GM23338 (cell line): ENCODE measurements at regions not wholly inside any gene's neighbourhood (a gene's known extent, or its start where the extent isn't known, plus 50 kb on each side); places are given as distances from the start of the nearest gene placed in this dataset.

Experiments
- ATAC-seq: fragments of 200-7000 bp; cut with Tn5 transposase; 3 replicates; pipeline ENCODE4 v1.9.1; 2020
- DNase-seq: peaks from one replicate; pipeline ENCODE4 v3.0.0-alpha.2; 2015; ENCODE audit warnings: low spot score
- H2AFZ ChIP-seq: fragments of 200-600 bp; sonication (generic); 2 replicates; pipeline ENCODE4 v1.8.0; 2016; ENCODE audit warnings: antibody characterized with exemption, mild to moderate bottlenecking, moderate library complexity
- H3F3A ChIP-seq: fragments of 200-600 bp; sonication (generic); replicated peaks from 2 replicates; pipeline ENCODE4 v1.8.0; 2017; ENCODE audit warnings: antibody characterized with exemption, mixed run types, low read depth
- H3K27ac ChIP-seq: fragments of 200-600 bp; sonication (generic); 2 replicates; pipeline ENCODE4 v1.6.1; 2016; ENCODE audit warnings: low read depth
- H3K27me3 ChIP-seq: fragments of 200-600 bp; sonication (generic); 2 replicates; pipeline ENCODE4 v1.8.0; 2016; ENCODE audit warnings: mild to moderate bottlenecking, mixed run types, moderate library complexity; ENCODE audit not compliant: insufficient read depth
- H3K36me3 ChIP-seq: fragments of 200-600 bp; sonication (generic); 2 replicates; pipeline ENCODE4 v1.8.0; 2016; ENCODE audit warnings: mild to moderate bottlenecking; ENCODE audit not compliant: insufficient read depth
- H3K4me1 ChIP-seq: fragments of 200-600 bp; sonication (generic); 2 replicates; pipeline ENCODE4 v1.8.0; 2016; ENCODE audit warnings: mild to moderate bottlenecking, moderate library complexity; ENCODE audit not compliant: insufficient read depth
- H3K4me2 ChIP-seq: fragments of 200-600 bp; sonication (generic); 2 replicates; pipeline ENCODE4 v1.7.1; 2017; ENCODE audit warnings: mixed run types
- H3K4me3 ChIP-seq: fragments of 200-600 bp; sonication (generic); 2 replicates; pipeline ENCODE4 v1.6.1; 2016; ENCODE audit warnings: mixed run types
- H3K79me2 ChIP-seq: fragments of 200-600 bp; sonication (generic); replicated peaks from 2 replicates; pipeline ENCODE4 v1.8.0; 2017; ENCODE audit warnings: mild to moderate bottlenecking; ENCODE audit not compliant: insufficient read depth
- H3K9me2 ChIP-seq: fragments of 200-600 bp; sonication (generic); 2 replicates; pipeline ENCODE4 v1.8.0; 2017; ENCODE audit not compliant: insufficient read depth
- H4K20me1 ChIP-seq: fragments of 200-600 bp; sonication (generic); replicated peaks from 2 replicates; pipeline ENCODE4 v1.8.0; 2017; ENCODE audit warnings: mild to moderate bottlenecking; ENCODE audit not compliant: insufficient read depth
- H3K27ac Mint-ChIP-seq: 2 replicates; pipeline ENCODE4 v1.8.0; 2020; ENCODE audit warnings: inconsistent platforms, mild to moderate bottlenecking, moderate library complexity, mixed read lengths
- H3K27me3 Mint-ChIP-seq: 3 replicates; pipeline ENCODE4 v1.8.0; 2022; ENCODE audit warnings: low read depth, mild to moderate bottlenecking, moderate library complexity, mixed read lengths, inconsistent platforms; ENCODE audit not compliant: insufficient read depth, poor library complexity
- H3K36me3 Mint-ChIP-seq: 3 replicates; pipeline ENCODE4 v1.8.0; 2021; ENCODE audit warnings: low read depth, mild to moderate bottlenecking, inconsistent platforms, moderate library complexity, mixed read lengths
- H3K4me1 Mint-ChIP-seq: 3 replicates; pipeline ENCODE4 v1.8.0; 2020; ENCODE audit warnings: mild to moderate bottlenecking, inconsistent platforms, mixed read lengths
- H3K4me3 Mint-ChIP-seq: 3 replicates; pipeline ENCODE4 v1.8.0; 2021; ENCODE audit warnings: moderate library complexity, mild to moderate bottlenecking, inconsistent platforms, mixed read lengths
- H3K9me3 Mint-ChIP-seq: 3 replicates; pipeline ENCODE4 v1.8.0; 2020; ENCODE audit warnings: moderate library complexity, mild to moderate bottlenecking, inconsistent platforms, mixed read lengths
- CREB1 ChIP-seq: fragments of 250-450 bp; sonication (Bioruptor Pico); IDR thresholded peaks from 2 replicates; pipeline ENCODE4 v1.5.0; 2020; ENCODE audit warnings: low read depth, mild to moderate bottlenecking, moderate library complexity
- CTCF ChIP-seq, 2 experiments: fragments of 200-600 bp in 1 of 2; sonication (generic) in 1 of 2; conservative IDR thresholded peaks; 2 replicates each; pipeline versions ENCODE4 v1.5.1 to v1.6.1; 2016 to 2017; ENCODE audit warnings: antibody characterized with exemption in 2 of 2, low read depth in 2 of 2, mild to moderate bottlenecking in 2 of 2, moderate library complexity in 1 of 2
- ETS1 ChIP-seq: IDR thresholded peaks from 2 replicates; pipeline ENCODE4 v1.6.1; 2016; ENCODE audit warnings: antibody characterized with exemption
- EZH2 ChIP-seq: fragments of 200-600 bp; sonication (generic); IDR thresholded peaks from one replicate; pipeline ENCODE4 v1.8.0; 2017; ENCODE audit warnings: antibody characterized with exemption, mild to moderate bottlenecking, low read depth; ENCODE audit not compliant: unreplicated experiment
- EZH2phosphoT487 ChIP-seq: fragments of 200-600 bp; sonication (generic); IDR thresholded peaks from one replicate; pipeline ENCODE4 v1.8.1; 2018; ENCODE audit warnings: antibody characterized with exemption; ENCODE audit not compliant: unreplicated experiment
- JUNB ChIP-seq: IDR thresholded peaks from one replicate; pipeline ENCODE4 v1.6.1; 2016; ENCODE audit warnings: antibody characterized with exemption; ENCODE audit not compliant: unreplicated experiment
- NANOG ChIP-seq: IDR thresholded peaks from 2 replicates; pipeline ENCODE4 v1.6.1; 2016; ENCODE audit warnings: antibody characterized with exemption, borderline replicate concordance
- POLR2AphosphoS5 ChIP-seq: IDR thresholded peaks from 2 replicates; pipeline ENCODE4 v1.6.1; 2016; ENCODE audit warnings: antibody characterized with exemption, low read depth
- REST ChIP-seq: IDR thresholded peaks from one replicate; pipeline ENCODE4 v1.6.1; 2018; ENCODE audit warnings: antibody characterized with exemption; ENCODE audit not compliant: unreplicated experiment
- STAT1 ChIP-seq: IDR thresholded peaks from one replicate; pipeline ENCODE4 v1.6.1; 2016; ENCODE audit warnings: antibody characterized with exemption; ENCODE audit not compliant: unreplicated experiment
- ZNF114 ChIP-seq: fragments of 250-450 bp; sonication (Bioruptor Pico); IDR thresholded peaks from 2 replicates; pipeline ENCODE4 v1.5.0; 2020; ENCODE audit warnings: mild to moderate bottlenecking, moderate library complexity
- ZNF331 ChIP-seq: fragments of 250-450 bp; sonication (Bioruptor Pico); IDR thresholded peaks from 2 replicates; pipeline ENCODE4 v1.5.0; 2020; ENCODE audit warnings: low read depth, mild to moderate bottlenecking, moderate library complexity
- ZNF462 ChIP-seq: fragments of 250-450 bp; sonication (Bioruptor Pico); IDR thresholded peaks from 2 replicates; pipeline ENCODE4 v1.5.0; 2020; ENCODE audit warnings: mild to moderate bottlenecking, moderate library complexity

DNA sequence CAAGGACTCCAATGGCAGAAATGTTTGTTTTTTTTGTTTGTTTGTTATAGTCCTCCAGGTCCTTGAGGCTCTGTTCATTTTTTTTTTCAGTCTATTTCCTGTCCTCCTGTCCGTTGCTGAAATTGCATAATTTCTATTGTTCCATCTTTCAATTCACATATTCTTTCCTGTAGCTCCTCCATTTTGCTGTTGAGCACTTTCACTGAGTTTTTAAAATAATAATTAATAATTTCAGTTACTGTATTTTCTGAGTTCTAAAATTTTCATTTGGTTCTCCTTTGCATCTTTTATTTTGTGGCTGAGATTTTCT lies 202.3 kb upstream of the AGR3 start (continued):
- TF ChIP-seq ETS1 (no peak), STAT1 (no peak), JUNB (no peak)

DNA sequence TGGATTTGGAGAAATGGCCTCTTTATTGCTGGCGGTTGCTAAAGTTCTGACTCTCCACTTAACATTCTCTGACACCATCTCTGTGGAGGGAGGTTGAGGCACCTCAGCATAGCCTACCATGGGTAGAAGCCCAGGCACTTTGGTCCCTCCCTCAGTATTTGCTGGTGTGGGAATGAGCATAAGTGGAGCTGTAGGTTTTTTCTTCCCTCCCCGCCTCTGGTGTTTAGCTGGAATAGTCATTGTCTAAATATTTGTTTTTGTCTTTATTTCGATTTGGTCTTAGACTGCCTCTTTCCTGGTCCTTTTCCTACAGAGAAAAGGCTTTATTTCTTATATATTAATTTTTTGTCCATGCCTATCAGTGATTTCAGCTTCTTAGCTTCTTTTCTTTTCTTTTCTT lies 203.4 kb upstream of the AGR3 start:
- H3K27me3 ChIP-seq = no peaks in the 10 kb centered on the region
- H3K4me3 Mint-ChIP-seq = no peak overlapping the region
- no peaks in the 10 kb centered on the region for H4K20me1 ChIP-seq
- H3K36me3 ChIP-seq = no peaks in the 10 kb centered on the region
- H3K4me3 ChIP-seq = no peak overlapping the region
- H3K4me2 ChIP-seq = no peak overlapping the region
- ATAC-seq (no peak), DNase-seq (no peak)
- H3K4me1 ChIP-seq = no peaks in the 10 kb centered on the region
- no peaks in the 10 kb centered on the region for H3F3A ChIP-seq
- 0 out of 2 replicates have a peak, but pooled peaks cover 2% of the 10 kb centered on the region for H3K9me2 ChIP-seq
- H3K79me2 ChIP-seq = no peaks in the 10 kb centered on the region
- no peaks in the 10 kb centered on the region for H3K4me1 Mint-ChIP-seq
- H3K36me3 Mint-ChIP-seq = no peaks in the 10 kb centered on the region
- H2AFZ ChIP-seq = no peak overlapping the region
- no peak overlapping the region for H3K27ac Mint-ChIP-seq
- H3K27ac ChIP-seq = no peak overlapping the region
- no peaks in the 10 kb centered on the region for H3K9me3 Mint-ChIP-seq
- H3K27me3 Mint-ChIP-seq = no peaks in the 10 kb centered on the region
- TF ChIP-seq ZNF331 (no peak), REST (no peak), ZNF114 (no peak), JUNB (no peak), EZH2phosphoT487 (no peak), CTCF (conservative IDR thresholded peaks at IDR 0.05; ENCODE audit: low read depth in 2 of 2) (no peak), CREB1 (CRISPR knock-in tag) (no peak), ZNF462 (CRISPR knock-in tag) (no peak), NANOG (no peak), ETS1 (no peak), EZH2 (no peak), POLR2AphosphoS5 (no peak)
